ENCODE measurements at regions not wholly inside any gene's neighbourhood (a gene's known extent, or its start where the extent isn't known, plus 50 kb on each side); places are given as distances from the start of the nearest gene placed in this dataset.

DNA sequence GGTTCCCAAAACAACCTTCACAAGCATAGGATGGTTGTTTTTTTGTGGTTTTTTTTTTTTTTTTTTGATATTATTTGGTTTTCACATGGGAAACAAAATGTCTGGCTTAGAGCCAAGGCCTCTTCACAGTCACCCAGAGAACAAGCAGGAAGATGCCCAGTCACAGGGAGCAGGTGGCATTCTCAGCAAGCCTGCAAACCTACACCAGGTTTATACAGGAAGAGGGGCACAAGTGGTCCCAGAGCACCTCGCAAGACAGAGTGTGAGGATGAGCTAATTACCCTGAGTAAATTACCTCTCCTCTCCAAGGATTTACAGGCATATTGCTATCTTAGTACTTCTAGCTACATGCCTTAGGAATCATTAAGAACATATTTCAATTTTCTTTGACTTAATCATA, 1375.6 kb downstream of the EFNB2 start:
- Histone ChIP-seq H3K9ac (ENCODE audit: low read depth, low read length) (no peak overlapping the region), H3K36me3 (ENCODE audit: insufficient read depth, low read length) (no peaks in the 10 kb centered on the region), H3K4me1 (ENCODE audit: control insufficient read depth, insufficient read depth, low read length) (no peaks in the 10 kb centered on the region), H3K4me3 (ENCODE audit: low read length) (no peak overlapping the region), H3K9me3 (replicated peaks; ENCODE audit: low read length) (no peaks in the 10 kb centered on the region), H3K27me3 (ENCODE audit: control insufficient read depth, insufficient read depth, low read length) (no peaks in the 10 kb centered on the region), H3K4me2 (ENCODE audit: low read length) (no peak overlapping the region)

DNA sequence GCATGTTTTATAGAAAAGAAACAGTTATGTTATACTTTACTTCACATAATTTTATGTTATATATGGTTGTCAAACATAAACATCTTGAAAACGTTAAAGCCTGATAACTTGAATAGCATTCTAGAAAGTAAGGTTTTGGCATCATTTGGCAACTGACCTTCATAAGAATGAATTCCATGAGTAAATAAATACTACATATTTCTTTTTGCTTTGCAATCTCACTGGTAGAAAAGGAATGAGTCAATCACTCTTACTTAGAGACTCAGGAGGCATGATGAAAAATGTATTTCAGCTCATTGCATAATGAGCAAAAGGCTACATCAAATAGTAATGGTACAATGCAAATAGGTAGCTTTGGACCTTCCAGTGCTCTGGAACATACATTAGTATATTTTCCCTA, 1381.9 kb downstream of the EFNB2 start:
- Histone ChIP-seq H3K9me3 (replicated peaks; ENCODE audit: low read length) (no peaks in the 10 kb centered on the region), H3K36me3 (ENCODE audit: insufficient read depth, low read length) (no peaks in the 10 kb centered on the region), H3K9ac (ENCODE audit: low read depth, low read length) (no peak overlapping the region), H3K4me3 (ENCODE audit: low read length) (no peak overlapping the region), H3K4me1 (ENCODE audit: control insufficient read depth, insufficient read depth, low read length) (no peaks in the 10 kb centered on the region), H3K27me3 (ENCODE audit: control insufficient read depth, insufficient read depth, low read length) (no peaks in the 10 kb centered on the region), H3K4me2 (ENCODE audit: low read length) (no peak overlapping the region)

DNA sequence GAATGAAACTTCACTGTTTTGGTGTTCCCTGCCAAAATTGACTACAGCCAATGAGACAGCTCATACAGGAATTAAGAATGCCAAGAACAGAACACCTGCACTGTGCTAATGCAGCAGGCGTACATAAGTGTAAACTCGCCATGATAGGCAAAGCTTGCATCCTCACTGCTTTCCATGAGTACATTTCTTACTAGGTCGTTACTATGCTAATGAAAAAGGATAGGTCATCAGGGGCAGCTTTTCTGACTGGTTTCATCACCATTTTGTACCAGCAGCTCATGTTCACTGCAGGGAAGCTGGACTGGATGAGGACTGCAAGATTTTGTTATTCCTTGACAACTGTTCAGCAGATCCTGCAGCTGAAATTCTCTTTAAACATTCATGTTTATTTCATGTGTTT, 1383.8 kb downstream of the EFNB2 start:
- no peak overlapping the region for H3K4me2 ChIP-seq (ENCODE audit: low read length)
- H3K4me1 ChIP-seq (ENCODE audit: control insufficient read depth, insufficient read depth, low read length), result no peaks in the 10 kb centered on the region
- H3K36me3 ChIP-seq (ENCODE audit: insufficient read depth, low read length), result no peaks in the 10 kb centered on the region
- no peak overlapping the region for H3K9ac ChIP-seq (ENCODE audit: low read depth, low read length)
- no peaks in the 10 kb centered on the region for H3K27me3 ChIP-seq (ENCODE audit: control insufficient read depth, insufficient read depth, low read length)
- no peak overlapping the region for H3K4me3 ChIP-seq (ENCODE audit: low read length)
- no peaks in the 10 kb centered on the region for H3K9me3 ChIP-seq (replicated peaks; ENCODE audit: low read length)

DNA sequence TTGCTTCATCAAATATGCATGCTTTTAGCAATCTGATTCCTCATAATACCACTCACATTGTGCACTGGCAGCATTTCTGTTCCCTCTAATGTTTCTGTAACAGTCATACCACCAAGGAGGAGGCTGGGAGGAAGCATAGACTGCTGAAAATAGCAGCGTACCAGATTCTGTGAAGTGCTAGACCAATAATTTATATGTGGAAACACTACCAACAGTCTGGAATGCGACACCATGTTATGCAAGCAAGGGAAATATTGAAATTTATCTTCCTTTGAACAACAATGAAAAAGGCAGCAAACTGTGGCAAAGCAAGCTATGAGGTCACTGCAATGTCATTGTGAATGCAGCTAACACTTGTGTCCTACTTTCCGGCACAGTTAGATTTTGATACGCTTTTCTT, 1388.0 kb downstream of the EFNB2 start:
- no peaks in the 10 kb centered on the region for H3K4me1 ChIP-seq (ENCODE audit: control insufficient read depth, insufficient read depth, low read length)
- no peak overlapping the region for H3K4me3 ChIP-seq (ENCODE audit: low read length)
- H3K27me3 ChIP-seq (ENCODE audit: control insufficient read depth, insufficient read depth, low read length), result no peaks in the 10 kb centered on the region
- no peaks in the 10 kb centered on the region for H3K9me3 ChIP-seq (replicated peaks; ENCODE audit: low read length)
- no peaks in the 10 kb centered on the region for H3K36me3 ChIP-seq (ENCODE audit: insufficient read depth, low read length)
- H3K4me2 ChIP-seq (ENCODE audit: low read length), result no peak overlapping the region
- no peak overlapping the region for H3K9ac ChIP-seq (ENCODE audit: low read depth, low read length)

DNA sequence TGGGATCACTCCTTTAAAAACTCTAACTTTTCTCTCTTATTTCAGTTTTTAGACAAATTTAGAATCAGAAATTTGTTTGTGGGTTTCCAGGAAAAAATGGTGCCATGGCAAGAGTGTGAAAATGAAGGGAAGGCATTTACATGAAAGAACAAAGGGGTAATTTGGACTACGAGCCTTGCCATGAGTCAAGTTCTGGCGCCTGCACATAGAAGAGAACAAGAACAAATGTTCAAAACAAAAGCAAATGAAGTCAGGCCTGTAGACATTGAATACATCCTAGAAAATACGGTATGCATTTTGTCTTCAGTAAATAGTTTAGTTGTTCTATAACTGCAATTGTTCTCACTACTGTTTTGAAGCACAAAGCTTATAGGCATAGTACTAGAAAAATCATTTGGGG, 1390.5 kb downstream of the EFNB2 start:
- Histone ChIP-seq H3K27me3 (ENCODE audit: control insufficient read depth, insufficient read depth, low read length) (no peaks in the 10 kb centered on the region), H3K4me3 (ENCODE audit: low read length) (no peak overlapping the region), H3K36me3 (ENCODE audit: insufficient read depth, low read length) (no peaks in the 10 kb centered on the region), H3K4me2 (ENCODE audit: low read length) (no peak overlapping the region), H3K9ac (ENCODE audit: low read depth, low read length) (no peak overlapping the region), H3K9me3 (replicated peaks; ENCODE audit: low read length) (no peaks in the 10 kb centered on the region), H3K4me1 (ENCODE audit: control insufficient read depth, insufficient read depth, low read length) (no peaks in the 10 kb centered on the region)

DNA sequence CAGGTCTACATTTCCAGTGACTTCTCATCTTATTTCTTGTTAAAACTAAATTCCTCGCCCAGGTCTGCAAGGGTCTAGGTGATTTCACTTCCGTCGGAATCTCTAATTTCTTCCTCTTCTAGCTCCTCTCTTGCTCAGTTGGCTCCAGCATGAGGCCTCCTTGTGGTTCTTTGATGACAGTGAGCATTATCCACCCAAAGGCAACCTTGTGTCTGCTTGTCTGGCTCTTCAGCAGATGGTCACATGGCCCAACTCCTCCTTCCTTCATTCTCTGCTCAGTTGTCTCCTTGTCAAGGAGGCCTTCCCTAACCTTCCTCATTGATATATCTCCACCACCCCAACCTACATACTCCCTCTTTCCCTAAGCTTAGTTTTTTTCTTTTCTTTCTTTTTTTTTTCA, 1391.4 kb downstream of the EFNB2 start:
- no peak overlapping the region for H3K9ac ChIP-seq (ENCODE audit: low read depth, low read length)

DNA sequence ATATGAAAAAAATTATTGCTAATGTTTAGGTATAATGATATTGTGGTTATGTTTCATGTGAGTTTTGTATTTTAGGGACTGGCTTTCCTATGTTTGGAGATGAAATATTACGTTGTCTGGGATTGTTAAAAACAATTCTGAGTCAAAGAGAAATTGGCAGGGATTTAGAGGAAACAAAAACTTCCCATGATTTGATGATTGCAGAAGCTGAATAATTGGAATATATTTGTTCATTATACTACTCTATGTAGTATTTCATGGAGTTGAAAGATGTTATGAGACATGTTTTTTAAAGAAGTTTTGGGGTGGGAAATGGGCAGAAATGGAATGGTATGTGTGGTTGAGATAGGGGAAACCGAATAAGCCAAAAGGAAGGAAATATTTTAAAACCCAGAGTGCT, 1392.9 kb downstream of the EFNB2 start:
- Histone ChIP-seq H3K27me3 (ENCODE audit: control insufficient read depth, insufficient read depth, low read length) (no peaks in the 10 kb centered on the region), H3K36me3 (ENCODE audit: insufficient read depth, low read length) (no peaks in the 10 kb centered on the region), H3K4me1 (ENCODE audit: control insufficient read depth, insufficient read depth, low read length) (no peaks in the 10 kb centered on the region), H3K4me2 (ENCODE audit: low read length) (no peak overlapping the region), H3K9me3 (replicated peaks; ENCODE audit: low read length) (no peaks in the 10 kb centered on the region), H3K9ac (ENCODE audit: low read depth, low read length) (no peak overlapping the region), H3K4me3 (ENCODE audit: low read length) (no peak overlapping the region)

More for the DNA sequence above, 1391.4 kb downstream of the EFNB2 start:
- Histone ChIP-seq H3K36me3 (ENCODE audit: insufficient read depth, low read length) (no peaks in the 10 kb centered on the region), H3K4me2 (ENCODE audit: low read length) (no peak overlapping the region), H3K4me1 (ENCODE audit: control insufficient read depth, insufficient read depth, low read length) (no peaks in the 10 kb centered on the region), H3K4me3 (ENCODE audit: low read length) (no peak overlapping the region), H3K9me3 (replicated peaks; ENCODE audit: low read length) (no peaks in the 10 kb centered on the region), H3K27me3 (ENCODE audit: control insufficient read depth, insufficient read depth, low read length) (no peaks in the 10 kb centered on the region)

DNA sequence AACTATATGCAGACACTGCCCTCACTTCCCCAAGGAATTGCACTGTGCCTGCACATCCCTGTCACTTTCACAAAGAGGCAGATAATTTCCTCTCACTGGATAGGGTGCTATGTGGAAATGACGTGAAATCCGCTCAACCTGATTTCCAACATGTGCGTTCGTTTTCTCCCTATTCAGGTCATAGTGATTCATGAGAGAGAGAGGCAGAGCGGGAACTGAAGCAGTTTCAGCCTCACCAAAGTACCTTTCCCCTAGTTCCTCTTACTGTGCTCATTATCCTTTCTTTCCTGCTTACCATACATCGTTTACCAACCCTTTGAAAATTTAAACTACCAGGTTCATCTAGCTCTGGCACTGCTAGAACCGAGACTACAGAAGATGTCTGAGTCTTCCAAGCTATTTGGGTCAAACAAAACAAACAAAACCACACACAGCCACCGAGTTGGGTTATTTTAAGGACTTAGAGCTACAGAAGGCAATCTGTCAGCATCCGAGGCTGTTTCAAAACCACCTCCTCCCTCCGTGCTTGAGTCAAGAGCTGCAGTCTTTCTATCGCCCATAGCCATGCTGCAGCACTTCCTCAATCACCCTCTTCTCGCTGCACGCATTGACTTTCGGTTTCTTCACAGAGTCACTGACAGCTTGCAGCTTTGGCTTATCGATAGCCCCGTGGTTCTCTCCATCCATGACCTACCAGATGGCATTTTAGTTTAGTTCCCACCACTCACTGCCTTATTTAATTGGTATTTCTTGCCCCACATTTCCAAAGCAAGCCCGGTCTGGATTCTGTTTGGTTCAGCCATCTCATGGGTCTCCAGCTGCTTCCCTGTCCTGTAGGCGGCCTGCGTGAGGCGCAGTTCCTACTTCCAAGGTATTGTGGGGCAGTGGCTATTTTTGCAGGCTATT, 1395.8 kb downstream of the EFNB2 start:
- Histone ChIP-seq H3K4me1 (ENCODE audit: control insufficient read depth, insufficient read depth, low read length) (no peaks in the 10 kb centered on the region), H3K9ac (ENCODE audit: low read depth, low read length) (no peak overlapping the region), H3K27me3 (ENCODE audit: control insufficient read depth, insufficient read depth, low read length) (no peaks in the 10 kb centered on the region), H3K4me2 (ENCODE audit: low read length) (no peak overlapping the region), H3K36me3 (ENCODE audit: insufficient read depth, low read length) (no peaks in the 10 kb centered on the region), H3K4me3 (ENCODE audit: low read length) (no peak overlapping the region), H3K9me3 (replicated peaks; ENCODE audit: low read length) (no peaks in the 10 kb centered on the region)

DNA sequence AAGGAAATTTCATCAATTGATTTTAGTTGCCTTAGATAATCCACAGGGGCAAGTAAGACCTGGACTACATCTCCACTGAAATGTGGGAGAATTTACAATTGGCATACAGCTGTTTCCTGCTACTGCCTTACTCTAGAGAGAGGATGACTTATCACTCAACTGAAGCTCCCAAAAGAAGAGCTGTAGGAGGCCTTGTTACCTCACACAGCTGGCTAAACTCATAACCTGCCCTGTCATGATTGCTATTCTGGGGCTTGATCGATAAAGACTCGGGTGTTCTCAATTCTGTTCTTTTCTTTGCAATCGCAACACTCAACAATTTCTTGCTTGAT, 1396.4 kb downstream of the EFNB2 start:
- no peak overlapping the region for H3K4me3 ChIP-seq (ENCODE audit: low read length)
- H3K36me3 ChIP-seq (ENCODE audit: insufficient read depth, low read length), result no peaks in the 10 kb centered on the region
- H3K4me2 ChIP-seq (ENCODE audit: low read length), result no peak overlapping the region
- no peaks in the 10 kb centered on the region for H3K27me3 ChIP-seq (ENCODE audit: control insufficient read depth, insufficient read depth, low read length)
- no peak overlapping the region for H3K9ac ChIP-seq (ENCODE audit: low read depth, low read length)
- no peaks in the 10 kb centered on the region for H3K9me3 ChIP-seq (replicated peaks; ENCODE audit: low read length)
- H3K4me1 ChIP-seq (ENCODE audit: control insufficient read depth, insufficient read depth, low read length), result no peaks in the 10 kb centered on the region

DNA sequence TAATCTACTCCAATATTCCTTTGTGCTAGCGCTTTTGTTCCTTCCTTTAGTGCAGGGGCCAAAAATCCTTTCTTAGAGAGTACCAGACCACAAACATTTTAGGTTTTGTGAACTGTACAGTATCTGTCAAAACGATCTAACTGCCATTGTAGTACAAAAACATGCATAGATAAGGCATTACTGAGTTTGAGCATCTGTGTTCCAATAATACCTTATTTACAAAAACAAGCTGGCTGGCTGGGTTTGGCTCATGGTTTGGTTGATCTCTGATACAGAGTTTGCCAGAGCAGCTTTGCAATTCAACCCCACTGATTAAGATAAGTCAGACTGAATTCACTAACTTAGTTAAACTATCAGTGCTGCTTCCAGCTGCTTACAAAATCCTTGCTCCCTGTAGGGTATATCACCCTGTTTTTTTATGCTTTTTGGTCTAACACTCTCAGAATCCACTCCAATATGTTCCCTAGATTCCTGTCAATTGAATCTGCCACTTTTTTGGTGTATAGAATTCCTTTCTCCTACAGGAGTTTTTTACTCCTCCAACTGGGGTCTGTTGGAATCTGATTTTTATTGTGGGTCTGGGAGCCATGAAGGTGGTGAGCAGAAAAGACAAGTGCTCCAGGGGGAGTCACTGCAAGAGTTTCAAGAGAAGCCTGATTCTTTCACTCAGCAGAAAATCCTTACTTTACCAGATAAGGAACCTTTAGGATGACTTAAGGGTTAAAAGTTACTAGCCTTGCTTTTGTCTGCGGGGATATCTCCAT, 1399.4 kb downstream of the EFNB2 start:
- Histone ChIP-seq H3K4me2 (ENCODE audit: low read length) (no peak overlapping the region), H3K9ac (ENCODE audit: low read depth, low read length) (no peak overlapping the region), H3K36me3 (ENCODE audit: insufficient read depth, low read length) (no peaks in the 10 kb centered on the region)

DNA sequence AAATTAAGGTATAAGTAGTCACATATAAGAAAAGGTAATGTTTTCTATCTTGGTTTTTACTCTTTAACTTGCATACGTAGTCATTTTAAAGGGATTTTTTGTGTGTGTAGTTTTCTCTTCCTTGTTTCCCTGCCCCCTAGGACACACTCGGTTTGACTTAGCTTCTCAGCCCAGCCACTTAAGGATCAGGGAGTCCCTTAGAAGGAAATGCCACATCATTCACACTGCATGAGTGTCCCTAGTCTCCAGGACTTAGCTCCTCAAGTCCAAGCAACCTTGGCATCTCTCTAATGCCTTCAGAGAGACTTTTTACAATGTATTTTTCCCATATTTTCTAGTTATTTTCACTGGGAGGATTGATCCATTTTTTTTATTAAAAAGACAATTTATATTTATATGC, 1407.7 kb downstream of the EFNB2 start:
- H3K4me1 ChIP-seq (ENCODE audit: control insufficient read depth, insufficient read depth, low read length), result no peaks in the 10 kb centered on the region
- no peaks in the 10 kb centered on the region for H3K27me3 ChIP-seq (ENCODE audit: control insufficient read depth, insufficient read depth, low read length)
- H3K9me3 ChIP-seq (replicated peaks; ENCODE audit: low read length), result no peaks in the 10 kb centered on the region
- H3K36me3 ChIP-seq (ENCODE audit: insufficient read depth, low read length), result no peaks in the 10 kb centered on the region
- H3K4me2 ChIP-seq (ENCODE audit: low read length), result no peak overlapping the region
- H3K4me3 ChIP-seq (ENCODE audit: low read length), result no peak overlapping the region
- no peak overlapping the region for H3K9ac ChIP-seq (ENCODE audit: low read depth, low read length)

More for the DNA sequence above, 1399.4 kb downstream of the EFNB2 start:
- Histone ChIP-seq H3K4me1 (ENCODE audit: control insufficient read depth, insufficient read depth, low read length) (no peaks in the 10 kb centered on the region), H3K9me3 (replicated peaks; ENCODE audit: low read length) (no peaks in the 10 kb centered on the region), H3K27me3 (ENCODE audit: control insufficient read depth, insufficient read depth, low read length) (no peaks in the 10 kb centered on the region), H3K4me3 (ENCODE audit: low read length) (no peak overlapping the region)

DNA sequence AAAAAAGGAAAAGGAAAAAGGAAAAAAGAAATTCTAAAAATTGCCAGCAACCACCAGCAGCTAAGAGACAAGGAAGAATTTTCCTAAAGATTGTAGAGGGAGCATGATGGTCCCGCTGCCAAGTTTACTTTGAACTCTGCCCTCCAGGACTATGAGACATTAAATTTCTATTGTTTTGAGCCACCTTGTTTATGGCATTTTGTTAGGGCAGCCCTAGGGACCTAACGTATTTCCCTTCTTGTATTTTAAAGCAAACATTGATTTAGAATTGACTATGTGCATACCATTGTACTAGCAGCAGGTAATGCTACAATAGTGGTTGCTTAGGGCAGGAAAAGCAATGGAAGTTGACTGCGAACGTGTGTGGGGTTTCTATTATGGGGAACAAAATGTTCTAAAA, 1414.2 kb downstream of the EFNB2 start:
- Histone ChIP-seq H3K4me2 (ENCODE audit: low read length) (no peak overlapping the region), H3K4me3 (ENCODE audit: low read length) (no peak overlapping the region), H3K9ac (ENCODE audit: low read depth, low read length) (no peak overlapping the region), H3K36me3 (ENCODE audit: insufficient read depth, low read length) (no peaks in the 10 kb centered on the region), H3K9me3 (replicated peaks; ENCODE audit: low read length) (no peaks in the 10 kb centered on the region), H3K27me3 (ENCODE audit: control insufficient read depth, insufficient read depth, low read length) (no peaks in the 10 kb centered on the region), H3K4me1 (ENCODE audit: control insufficient read depth, insufficient read depth, low read length) (peaks cover 9% of the 10 kb centered on the region)

Measured in skeletal muscle satellite cell (primary cell).